Non-pigmented ciliary epithelial cell (primary cell): ENCODE measurements at regions not wholly inside any gene's neighbourhood (a gene's known extent, or its start where the extent isn't known, plus 50 kb on each side); places are given as distances from the start of the nearest gene placed in this dataset.

Experiments
- DNase-seq: peaks from one replicate; pipeline ENCODE4 v3.0.0-alpha.2; 2010; ENCODE audit warnings: low read depth

DNA sequence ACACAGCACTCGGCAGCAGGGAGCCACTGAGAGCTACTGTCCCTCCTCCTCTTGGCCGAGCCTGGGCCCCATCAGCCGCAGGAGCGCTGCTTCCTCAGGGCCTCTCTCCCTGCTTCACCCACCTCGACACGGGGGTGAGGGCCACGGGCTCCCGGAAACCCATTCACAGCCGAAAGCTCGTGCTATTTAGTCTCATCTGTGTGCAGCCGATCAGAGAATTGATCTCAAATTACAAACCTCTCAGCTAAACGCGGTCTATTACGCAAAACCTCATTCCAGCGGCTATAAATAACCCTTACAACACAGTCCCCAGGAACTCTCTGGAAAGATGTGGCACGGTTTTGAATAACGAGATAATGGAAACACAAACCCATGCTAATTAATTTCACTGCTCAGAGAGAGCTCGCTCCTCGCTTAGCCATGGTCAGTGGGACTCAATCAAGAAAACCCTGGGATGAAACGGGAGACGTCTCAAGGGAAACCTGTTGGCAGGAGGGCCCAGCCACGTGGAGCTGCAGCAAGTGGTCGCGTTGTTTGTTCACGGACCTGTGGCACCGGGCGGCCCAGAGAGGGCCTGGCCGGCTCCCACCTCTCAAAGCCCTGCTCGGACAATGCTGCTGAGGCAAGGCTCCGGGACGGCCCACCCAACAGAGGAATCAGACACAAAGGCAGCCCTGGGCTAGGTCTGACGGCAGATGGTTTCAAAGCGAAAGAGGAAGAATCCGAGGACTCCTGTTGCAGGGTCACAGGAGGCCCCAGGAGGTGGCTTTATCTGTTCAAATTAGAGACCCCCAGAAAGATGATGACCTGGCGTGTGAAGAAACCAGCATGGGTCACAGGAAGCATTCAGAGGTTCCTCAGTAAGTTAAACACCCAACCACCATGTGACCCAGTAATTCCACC is 210.5 kb downstream of the CTTN start:
- DNase-seq: peak; percentile 1

DNA sequence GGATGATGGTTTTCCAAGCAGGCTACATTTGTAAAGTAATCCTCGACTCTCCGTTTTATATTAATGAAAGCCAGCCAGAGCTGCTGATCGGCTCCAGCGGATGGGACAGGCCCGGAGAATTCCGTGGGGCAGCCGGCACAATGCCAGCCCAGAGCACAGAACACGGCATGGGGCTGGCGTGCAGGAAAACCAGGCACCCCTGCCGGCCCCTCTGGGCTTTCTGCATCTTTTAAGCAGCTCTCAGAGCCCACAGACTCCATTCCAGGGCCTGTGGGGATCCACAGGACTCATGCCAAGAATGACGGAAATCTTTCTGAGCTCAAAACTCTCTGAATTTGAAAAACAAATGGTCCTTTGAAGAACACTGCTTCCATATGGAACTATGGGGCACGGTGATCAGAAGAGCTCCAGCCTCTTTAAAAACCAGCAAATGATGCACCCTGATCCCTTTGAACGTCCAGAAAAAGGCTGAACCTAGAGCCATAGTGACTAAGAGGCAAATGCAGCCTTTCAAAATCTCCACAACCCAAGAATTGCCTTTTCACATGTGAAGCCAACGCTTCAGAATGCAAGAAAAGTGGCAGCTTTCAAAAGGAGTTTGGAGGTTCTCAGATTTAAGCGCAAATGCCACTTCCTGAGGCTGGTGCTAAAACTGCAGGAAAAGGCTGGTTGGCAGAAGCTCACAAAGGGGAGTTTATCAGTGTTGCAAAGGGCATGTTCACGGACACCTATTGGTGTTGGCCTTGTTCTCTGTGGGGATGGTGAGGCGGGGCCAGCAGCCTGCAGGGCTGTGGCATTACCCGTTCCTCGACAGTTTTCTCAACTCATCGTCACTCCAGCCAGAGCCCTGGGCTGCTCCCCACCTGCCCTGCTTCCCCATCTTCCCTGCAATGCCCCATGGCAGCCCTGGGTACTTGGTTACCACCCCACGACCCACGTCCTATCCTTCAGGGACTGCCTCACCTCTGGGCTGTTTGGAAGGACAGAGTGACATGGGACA is 212.5 kb downstream of the CTTN start:
- no peak for DNase-seq

DNA sequence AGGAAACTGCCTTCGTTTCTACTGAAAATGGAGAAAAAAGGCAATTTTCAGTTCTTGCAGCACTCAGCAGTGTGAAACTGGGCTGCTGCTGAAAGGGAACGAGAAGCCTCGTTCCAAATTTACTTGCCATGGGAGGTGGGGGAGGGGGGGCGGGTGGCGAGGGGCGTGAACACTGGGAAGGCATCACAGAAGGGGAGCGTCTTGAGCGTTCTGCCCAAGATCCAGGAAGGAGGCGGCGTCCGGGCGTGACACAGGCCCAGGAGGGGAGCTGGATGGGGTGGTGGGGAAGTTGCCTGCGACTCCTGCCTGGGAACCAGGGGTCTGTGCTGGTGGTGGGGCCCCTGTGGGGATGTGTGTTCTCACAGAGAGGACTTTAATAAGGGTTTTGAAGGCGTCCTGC is 213.5 kb downstream of the CTTN start:
- DNase-seq: no peak

DNA sequence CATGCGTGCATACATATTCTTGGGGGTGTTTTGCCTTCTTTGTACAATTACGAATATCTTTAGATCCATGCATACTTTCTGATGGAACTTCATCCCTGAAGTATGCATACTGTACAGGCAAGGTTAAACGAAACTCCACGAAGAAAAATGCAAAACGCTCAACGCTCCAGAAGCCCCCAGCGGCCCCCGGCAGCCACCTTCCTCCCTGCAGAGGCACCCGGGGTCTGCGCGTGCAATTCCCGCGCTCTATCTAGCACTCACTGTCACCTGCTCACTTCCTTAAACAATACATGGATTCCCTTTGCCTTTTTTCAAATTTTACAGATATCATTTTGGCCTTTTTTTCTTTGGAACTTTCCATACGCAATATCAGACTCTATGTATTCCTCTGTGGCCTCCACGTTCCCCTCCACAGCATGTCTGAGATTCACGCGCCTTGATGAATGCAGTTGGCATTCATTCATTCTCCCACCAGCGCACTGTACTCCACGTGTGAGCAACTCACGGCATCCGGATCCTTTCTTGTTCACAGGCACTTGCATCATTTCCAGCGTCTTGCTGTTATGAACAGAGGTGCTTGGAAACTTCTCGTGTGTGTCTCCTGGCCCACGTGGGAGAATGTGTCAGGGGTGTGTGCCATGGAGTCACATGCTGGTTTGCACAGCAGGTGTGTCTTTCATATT is 214.3 kb downstream of the CTTN start:
- no peak for DNase-seq

DNA sequence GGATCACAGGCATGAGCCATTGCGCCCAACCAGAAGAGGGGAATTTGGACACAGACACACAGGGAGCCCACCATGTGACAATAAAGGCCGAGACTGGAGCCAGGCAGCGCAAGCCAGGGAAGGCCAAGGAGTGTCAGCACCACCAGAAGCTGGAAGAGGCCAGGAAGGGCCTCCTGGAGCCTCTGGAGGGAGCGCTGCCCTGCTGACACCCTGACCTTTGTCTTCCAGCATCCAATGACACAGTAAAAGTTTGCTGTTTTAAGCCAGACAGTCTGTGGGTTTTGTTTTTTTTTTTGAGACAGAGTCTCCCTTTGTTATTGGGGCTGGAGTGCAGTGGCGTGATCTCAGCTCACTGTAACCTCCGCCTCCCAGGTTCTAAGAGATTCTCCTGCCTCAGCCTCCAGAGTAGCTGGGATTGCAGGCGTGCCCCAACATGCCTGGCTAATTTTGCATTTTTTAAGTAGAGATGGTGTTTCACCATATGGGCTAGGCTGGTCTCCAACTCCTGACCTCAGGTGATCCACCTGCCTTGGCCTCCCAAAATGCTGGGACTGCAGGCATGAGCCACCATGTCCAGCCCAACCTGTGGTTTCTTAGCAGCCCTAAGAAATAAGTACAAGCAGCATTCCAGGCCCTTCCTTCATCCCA is 215.8 kb downstream of the CTTN start:
- DNase-seq: no peak

DNA sequence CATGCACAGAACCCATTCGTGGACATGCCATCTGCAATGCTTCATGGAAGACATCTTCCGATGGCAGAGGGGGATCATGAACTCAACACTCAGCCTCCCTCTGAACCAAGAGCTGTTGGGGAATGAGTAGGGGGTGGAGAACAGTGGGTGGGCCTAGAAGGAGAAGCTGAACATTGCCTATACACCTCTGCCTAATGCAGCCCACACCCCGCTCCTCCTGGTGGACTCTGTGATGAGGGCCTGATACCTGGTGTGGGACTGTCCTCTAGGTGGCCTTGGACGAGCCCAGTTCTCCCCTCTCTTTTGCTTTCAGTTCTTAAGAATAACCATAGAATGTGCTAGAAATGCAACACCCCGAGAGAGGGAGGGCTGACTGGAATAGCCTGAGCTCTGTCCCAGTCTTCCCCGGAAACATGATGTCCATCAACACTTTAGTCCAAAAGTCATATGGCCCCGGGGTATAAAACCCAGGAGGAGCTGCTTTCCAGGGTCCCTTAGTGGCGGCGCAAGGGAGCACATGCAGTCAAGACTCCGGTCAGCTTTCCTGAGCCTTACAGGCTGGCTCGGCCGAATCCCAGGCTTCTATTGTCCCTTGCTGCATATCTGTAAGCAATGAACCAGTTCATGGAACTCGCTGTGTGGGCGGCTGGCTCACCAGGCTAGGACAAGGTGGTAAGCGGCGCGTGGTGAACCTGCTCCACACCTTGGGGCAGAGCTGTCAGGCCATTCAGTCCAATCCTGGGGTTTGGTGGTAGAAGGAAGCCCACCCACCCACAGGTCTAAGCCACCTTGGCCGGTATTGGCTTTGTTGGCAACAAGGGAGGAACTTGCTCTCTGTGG is 216.9 kb downstream of the CTTN start:
- DNase-seq: no peak

DNA sequence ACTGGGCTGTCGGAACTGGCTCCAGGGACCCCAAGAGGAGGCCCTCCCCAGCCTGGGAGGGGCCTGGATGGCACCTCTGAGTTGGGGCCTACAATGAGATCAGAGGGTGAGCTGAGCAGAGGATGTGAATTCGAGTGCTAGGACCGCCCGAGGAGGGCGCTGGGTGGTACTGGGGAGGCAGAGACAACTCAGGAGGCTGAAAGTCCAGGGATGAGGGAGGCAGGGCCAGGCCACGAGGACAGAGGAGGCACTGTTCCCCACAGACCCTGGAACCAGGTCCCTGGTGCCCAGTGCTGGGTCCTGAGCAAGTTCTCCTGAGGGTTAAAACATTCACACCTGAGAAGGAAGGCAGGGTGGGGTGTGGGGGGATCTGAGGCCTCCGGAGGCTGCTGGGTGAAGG is 218.0 kb downstream of the CTTN start:
- no peak for DNase-seq

DNA sequence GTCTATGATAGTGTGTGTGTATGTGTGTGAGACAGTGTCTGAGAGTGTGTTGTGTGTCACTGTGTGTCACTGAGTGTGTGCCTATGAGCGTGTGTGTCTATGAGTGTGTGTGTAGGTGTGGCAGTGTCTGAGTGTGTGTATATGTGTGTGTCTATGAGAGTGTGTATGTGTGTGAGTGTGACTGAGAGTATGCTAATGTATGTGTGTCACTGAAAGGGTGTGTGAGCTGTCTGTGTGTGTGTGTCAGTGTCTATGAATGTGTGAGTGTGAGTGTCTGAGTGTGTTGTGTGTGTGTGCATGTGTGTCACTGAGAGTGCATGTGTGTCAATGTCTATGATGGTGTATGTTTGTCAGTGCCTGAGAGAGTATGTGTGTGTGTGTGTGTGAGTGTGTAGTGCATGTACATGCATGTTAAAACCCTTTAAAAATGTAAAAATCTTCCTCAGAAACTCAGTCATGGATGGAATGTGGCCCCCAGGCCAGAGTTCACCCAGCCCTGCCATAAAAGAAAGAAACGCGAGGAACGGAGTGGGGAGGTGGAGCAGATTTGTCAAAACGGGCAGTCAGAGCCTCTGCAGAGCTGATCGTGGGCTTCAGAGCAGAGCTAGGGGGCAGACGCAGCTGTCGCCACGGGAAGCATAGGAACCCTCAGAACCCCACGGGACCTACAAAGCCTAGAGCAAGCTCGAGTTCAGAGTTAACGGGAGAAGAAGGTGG is 218.8 kb downstream of the CTTN start:
- DNase-seq: no peak

DNA sequence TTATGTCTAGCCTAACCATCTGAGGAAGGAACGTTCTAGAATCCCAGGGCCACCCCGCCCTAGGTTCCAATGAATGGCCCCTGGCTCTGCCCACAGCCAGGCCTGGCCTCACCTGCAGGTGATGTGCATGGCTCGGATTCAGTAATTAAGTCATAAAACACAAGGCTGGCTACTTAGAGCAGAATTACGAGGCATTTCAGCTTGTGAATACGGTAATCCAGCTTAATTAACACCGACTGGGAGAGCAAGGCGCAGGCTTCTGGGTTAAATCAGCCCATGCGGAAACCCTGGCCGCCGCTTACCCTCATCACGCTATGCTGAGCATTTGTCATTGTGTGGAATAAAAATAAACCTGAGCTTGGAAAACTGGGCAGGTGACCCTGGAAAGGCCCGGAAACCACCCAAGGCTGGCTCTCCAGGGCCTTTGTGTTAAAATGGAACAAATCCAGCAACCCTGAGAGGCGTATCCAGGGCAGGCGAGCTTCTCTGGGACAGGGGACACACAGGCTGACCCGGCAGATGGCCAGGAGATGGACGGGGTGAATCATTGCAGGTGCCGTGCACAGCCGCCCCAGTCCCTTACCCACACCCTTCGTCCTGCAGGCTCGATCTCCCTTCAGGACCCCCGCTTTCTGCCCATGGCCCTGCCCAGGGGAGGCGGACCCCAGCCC is 220.2 kb downstream of the CTTN start:
- no peak for DNase-seq

DNA sequence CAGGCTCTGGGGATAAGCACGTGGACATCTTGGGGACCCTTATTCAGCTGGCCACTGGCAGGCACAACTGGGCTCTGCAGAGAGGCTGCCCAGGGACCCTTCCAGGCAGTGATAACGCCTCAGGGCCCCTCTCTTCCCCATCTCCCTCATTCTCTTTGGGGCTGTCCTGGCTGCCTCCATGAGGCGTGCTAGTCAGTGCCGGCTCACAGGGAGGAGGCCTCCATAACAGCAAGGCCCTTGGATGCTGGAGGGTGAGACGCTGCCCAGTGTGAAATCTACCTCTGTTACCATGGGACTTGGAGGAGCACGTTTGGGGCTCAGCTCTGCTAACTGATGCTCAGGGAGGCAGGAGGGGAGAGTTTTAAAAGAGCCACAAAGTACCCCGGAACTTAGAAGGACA is 221.3 kb downstream of the CTTN start:
- no peak for DNase-seq

DNA sequence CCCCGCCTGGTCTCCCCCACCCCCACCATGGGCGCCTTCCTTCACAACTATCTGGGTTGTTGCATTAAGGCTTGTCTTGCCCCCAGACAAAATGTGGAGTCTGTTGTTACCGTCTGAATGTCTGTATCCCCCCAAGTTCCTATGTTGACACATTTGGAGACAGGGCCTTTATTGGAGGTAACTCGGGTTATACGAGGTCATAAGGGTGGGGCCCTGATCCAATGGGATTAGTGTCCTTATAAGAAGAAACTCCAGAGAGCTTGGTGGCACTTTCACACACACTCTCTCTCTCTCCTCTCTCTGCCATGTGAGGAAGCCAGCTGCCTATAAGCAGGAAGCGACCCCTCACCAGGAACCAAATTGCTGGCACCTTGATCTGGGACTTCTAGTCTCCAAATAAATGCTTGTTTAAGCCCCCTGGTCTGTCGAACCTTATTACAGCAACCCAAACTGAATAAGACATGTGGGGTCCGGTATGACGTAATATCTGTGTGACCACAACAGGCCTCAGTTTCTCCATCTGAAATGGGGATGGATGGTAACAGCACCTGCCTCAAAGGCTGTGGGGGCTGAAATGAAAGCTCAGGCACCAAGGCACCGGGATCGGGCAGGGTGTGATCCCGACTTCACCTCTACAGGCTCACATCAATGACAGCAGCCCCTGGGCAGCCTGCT is 222.3 kb downstream of the CTTN start:
- no peak for DNase-seq

DNA sequence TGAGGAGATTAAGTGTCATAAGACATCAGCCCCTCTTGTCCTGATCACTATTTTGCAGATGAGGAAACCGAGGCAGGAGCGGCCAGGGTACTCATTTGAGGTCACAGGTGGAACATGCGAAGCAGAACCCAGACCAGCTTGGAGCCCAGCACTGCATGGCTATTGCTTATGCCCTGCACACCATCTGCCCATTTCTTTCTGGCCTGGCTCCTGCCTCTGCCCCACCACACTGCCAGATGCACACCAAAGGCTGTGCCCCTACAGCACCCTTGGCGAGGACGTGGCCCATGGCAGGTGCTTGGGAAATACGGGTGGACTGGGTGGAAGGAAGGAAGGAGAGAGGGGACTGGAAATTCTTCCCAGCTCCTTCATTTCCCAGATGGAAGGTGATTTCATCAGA is 222.9 kb downstream of the CTTN start:
- no peak for DNase-seq

DNA sequence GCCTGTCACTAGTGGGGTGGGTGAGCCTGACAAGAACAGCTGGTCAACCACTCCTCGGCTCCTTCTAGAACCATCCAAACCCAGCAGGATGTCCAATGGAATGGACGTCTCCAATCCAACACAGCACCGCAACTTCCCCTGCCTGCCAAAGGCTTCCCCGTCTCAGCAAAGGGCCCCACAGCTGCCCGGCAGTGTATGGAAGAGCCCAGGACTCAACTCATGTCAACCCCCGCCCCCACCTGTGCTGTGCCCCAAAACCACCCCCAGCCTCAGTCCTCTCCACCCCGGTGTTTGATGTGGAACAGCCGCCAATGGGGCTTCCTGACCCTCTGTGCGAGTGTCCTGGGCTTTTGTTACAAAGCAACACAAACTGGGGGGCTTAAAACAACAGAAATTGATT is 223.8 kb downstream of the CTTN start:
- no peak for DNase-seq

DNA sequence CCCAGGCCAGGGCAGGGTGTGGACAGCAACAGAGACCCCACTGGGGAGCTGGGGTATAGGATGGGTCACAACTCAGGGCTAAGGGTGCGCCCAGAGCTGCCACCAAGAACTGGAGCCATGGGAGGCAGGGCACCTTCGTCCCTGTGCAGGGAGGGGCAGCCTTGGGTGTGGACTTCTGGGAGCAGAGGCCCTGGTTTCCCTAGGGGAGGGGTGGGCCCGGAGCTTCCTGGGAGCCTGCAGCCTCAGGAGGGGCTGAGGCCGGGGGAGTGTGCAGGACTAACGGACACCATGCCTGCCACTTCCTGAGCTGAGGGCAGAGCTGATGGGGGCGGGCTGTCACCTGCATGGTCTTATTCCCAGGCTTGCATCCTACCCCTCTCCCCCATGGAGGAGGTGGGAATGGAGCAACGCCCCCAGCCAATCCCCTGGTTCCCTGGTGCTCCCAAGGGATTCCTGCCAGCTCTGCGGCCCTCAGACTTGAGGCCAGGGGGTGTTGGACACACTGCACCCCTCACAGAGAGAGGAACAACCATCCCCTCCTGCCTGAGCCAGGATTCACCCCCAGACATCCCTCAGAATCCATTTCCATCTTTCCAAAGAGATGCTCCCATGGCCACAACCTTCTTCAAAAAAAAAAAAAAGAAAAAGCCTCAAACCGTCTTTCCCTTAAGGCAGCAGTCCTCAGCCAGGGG is 225.7 kb downstream of the CTTN start:
- no peak for DNase-seq

DNA sequence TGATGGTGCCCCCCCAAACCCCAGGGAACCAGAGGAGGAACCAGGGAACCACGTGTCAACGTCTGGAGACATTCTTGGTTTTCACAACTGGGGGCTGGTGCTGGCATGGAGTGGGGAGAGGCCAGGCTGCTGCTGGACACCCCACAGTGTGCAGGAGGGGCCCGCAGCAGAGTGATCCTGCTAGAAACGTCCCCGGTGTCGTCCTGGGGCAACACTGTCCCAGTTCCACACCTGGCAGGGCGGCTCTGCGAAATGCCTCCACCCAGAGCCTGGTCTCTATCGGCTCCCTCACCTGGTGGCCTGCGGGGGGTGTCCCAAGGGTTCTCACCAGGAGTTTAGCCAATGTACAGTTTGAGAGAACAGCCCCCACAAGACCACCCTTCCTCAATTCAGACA is 226.3 kb downstream of the CTTN start:
- no peak for DNase-seq

DNA sequence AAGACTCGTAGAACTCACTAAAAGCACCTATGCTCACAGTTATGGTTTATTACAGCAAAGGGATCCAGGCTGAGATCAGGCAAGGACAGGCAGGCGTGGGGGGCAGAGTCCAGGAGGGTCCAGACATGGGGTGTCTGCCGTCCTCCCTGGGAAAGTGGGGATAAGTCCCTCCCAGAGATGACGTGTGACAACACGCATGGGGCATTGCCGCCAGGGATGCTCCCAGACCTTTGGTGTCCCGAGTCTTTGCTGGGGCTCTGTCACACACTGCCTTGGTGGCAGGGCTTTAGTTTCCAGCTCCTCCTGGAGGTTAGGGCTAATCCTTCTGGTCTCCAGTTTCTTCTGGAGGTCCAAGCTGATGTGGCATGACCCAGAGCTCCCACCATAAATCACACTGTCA is 226.7 kb downstream of the CTTN start:
- DNase-seq: no peak

DNA sequence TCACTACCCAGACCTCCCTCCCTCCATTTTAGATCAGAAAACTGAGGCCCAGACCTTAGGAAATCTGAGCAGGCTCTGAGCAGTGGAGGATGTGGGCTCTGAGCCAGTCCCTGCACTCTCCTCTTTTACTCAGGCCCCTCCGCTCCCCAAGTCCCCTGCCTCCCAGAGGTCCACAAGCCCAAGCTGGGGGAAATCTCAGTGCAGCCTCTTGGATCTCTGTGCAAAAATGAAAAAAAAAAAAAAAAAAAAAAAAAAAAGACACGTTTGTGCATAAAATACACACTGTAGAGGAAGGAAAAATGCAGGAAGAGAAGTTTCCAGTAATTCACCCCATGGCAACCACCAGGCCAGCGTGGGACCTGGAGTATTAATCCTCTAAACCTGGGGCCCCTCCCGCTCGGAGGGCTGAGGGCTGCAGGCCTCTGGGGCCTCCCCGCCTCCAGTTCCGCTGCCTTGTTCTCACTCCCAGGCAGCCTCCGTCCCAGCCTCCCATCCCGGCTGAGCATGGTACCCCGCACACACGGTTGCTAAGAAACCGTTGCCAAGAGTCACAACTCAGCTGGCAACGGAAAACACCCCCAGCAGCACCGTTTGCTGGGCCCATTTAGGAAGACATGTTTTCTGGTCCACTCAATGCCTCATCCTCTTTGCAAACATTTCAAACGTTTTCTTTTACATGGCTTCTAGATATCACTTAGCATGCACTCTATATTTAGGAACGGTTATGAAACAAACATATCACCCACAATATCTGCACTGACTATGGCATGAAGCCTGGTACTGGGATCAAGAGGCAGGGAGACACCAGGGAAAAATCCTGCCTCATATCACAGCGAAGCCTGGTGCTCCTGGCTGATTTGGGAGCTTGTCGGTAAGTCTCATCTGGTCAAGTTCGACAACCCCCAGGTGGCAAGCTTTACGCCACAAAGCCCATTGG is 227.5 kb downstream of the CTTN start:
- DNase-seq: no peak
